ENCODE measurements at regions not wholly inside any gene's neighbourhood (a gene's known extent, or its start where the extent isn't known, plus 50 kb on each side); places are given as distances from the start of the nearest gene placed in this dataset.

DNA sequence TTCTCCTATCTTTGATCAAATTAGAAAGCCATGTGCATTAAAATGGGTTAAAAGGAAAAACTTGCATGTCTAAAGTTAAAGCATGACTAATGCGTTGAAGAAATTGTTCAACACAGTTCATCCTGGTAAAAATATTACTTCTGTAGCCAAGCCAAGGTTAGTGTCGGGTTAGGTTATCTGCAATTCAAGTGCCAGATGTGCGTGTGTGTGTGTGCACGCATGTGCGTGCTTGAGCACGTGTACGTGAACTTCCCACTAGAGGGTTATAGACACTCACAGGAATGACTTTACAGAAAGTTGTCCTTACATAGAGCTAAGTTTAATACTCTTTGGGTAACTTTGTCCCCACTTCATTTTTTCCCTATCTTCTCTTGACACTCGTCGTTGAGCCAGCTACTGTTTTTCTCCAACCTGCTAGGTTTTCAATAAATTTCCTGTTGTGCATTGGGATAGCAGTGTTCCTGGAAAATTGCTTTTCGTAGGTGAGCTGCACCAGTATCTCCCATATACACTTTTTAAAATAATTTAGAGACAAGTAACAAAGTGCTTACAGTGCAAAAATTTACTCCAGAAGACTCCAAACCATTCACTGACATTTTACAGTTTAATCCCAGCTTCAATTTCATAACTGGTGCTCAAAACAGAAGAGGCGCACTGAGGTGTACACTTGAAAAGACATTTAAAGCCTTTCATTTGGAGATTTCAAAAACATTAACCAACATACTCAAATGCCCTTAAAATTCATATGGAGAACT, 353.8 kb downstream of the NFIB start:
- 57 to 83% (median 59%) methylated on average over 11 of the region's 11 CpGs for WGBS, 3 donors
- Histone ChIP-seq H3K4me3 (no peak overlapping the region), H3K36me3 (ENCODE audit: insufficient read depth in 1 of 2, low read depth in 1 of 2) (no peaks in the 10 kb centered on the region), H3K9me3 (no peaks in the 10 kb centered on the region), H3K4me1 (peaks cover 5% of the 10 kb centered on the region), H3K27ac (no peak overlapping the region), H3K27me3 (ENCODE audit: insufficient read depth in 3 of 3, low read length in 2 of 3) (no peaks in the 10 kb centered on the region)
- TF ChIP-seq, protein P1, sequence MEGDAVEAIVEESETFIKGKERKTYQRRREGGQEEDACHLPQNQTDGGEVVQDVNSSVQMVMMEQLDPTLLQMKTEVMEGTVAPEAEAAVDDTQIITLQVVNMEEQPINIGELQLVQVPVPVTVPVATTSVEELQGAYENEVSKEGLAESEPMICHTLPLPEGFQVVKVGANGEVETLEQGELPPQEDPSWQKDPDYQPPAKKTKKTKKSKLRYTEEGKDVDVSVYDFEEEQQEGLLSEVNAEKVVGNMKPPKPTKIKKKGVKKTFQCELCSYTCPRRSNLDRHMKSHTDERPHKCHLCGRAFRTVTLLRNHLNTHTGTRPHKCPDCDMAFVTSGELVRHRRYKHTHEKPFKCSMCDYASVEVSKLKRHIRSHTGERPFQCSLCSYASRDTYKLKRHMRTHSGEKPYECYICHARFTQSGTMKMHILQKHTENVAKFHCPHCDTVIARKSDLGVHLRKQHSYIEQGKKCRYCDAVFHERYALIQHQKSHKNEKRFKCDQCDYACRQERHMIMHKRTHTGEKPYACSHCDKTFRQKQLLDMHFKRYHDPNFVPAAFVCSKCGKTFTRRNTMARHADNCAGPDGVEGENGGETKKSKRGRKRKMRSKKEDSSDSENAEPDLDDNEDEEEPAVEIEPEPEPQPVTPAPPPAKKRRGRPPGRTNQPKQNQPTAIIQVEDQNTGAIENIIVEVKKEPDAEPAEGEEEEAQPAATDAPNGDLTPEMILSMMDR (IDR thresholded peaks at IDR 0.05), result no peak
- no peak for DNase-seq
- ATAC-seq, result peak in 2 of 4 donors; percentile 37 to 51
- intact Hi-C loops (cut with DNase I), result no loop called here

DNA sequence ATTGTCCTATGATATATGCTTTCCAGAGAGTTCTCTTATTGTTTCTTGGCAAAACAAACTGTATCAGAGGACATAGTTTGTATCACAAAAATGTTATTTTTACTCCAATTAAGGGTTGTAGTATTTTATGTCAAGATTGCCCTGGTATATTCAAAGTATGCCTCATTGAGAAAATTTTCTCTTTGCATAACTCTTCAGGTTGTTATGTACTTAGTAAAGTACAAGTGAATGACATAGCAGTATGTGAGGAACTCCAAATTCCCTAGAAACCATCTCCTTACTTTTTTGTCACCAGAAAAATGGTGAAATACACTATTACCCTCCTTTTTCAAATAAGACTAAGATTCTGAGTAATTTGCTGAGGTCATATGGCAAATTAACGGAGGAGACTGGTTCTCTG, 355.3 kb downstream of the NFIB start:
- ATAC-seq, result no peak
- no peak overlapping the region for H3K4me3 ChIP-seq
- no peaks in the 10 kb centered on the region for H3K27me3 ChIP-seq (ENCODE audit: insufficient read depth in 3 of 3, low read length in 2 of 3)
- DNase-seq, result no peak
- WGBS, 3 donors, result 66 to 93% (median 77%) methylated on average over 1 of the region's 1 CpG
- peaks cover 5% of the 10 kb centered on the region for H3K4me1 ChIP-seq
- no peaks in the 10 kb centered on the region for H3K36me3 ChIP-seq (ENCODE audit: insufficient read depth in 1 of 2, low read depth in 1 of 2)
- H3K9me3 ChIP-seq, result no peaks in the 10 kb centered on the region
- no peak overlapping the region for H3K27ac ChIP-seq
- TF ChIP-seq, protein P1 (IDR thresholded peaks at IDR 0.05), result no peak
- intact Hi-C loops (cut with DNase I), result no loop called here

DNA sequence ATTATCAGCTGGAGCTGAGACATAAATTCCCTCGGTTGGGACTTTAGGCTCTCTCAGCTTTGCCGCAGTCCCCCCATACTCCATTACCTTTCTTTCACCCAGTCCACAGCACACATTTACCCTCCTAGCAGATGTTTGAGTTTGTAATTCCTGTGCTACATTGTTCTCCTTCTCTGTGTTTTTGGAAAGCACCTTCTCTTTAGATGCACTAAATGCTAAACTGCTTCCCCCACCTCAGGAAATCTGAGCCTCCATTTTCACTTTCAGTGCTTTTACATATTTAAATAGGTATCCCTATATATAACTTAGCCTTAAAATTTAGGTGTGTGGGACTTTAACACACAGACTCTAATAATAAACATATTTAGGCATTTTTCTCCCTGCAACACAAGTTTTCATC, 356.9 kb downstream of the NFIB start:
- Histone ChIP-seq H3K4me3 (no peak overlapping the region), H3K9me3 (no peaks in the 10 kb centered on the region), H3K4me1 (peaks cover 5% of the 10 kb centered on the region), H3K27ac (no peak overlapping the region), H3K36me3 (ENCODE audit: insufficient read depth in 1 of 2, low read depth in 1 of 2) (no peaks in the 10 kb centered on the region), H3K27me3 (ENCODE audit: insufficient read depth in 3 of 3, low read length in 2 of 3) (no peaks in the 10 kb centered on the region)
- DNase-seq, result no peak
- 33 to 60% (median 35%) methylated on average over 2 of the region's 2 CpGs for WGBS, 3 donors
- no peak for ATAC-seq
- intact Hi-C loops (cut with DNase I), result no loop called here
- TF ChIP-seq, protein P1 (IDR thresholded peaks at IDR 0.05), result no peak

DNA sequence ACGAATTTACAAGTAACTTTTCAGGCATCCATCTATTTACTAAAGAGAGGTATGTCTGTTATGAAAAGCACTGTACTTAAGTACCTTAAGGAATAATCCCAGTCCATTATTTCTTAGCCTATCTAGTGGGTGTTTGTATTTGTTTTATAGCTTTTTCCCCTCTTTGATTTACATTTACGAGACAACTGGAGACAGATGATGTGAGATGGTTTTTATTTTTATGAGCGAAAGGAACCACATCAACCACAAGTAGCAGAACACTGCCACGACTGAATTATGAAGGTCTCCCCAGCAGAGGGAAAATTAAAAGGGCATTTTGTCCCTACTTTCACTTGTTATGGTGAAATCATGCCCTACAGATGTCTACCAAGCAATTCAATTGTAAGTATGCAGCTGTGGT, 357.8 kb downstream of the NFIB start:
- intact Hi-C loops (cut with DNase I), result no loop called here
- TF ChIP-seq, protein P1 (IDR thresholded peaks at IDR 0.05), result no peak
- H3K4me1 ChIP-seq, result peaks cover 5% of the 10 kb centered on the region
- WGBS, 3 donors, result 69 to 76% (median 70%) methylated on average over 4 of the region's 4 CpGs
- H3K27me3 ChIP-seq (ENCODE audit: insufficient read depth in 3 of 3, low read length in 2 of 3), result no peaks in the 10 kb centered on the region
- DNase-seq (no peak), ATAC-seq (no peak)
- no peaks in the 10 kb centered on the region for H3K9me3 ChIP-seq
- H3K36me3 ChIP-seq (ENCODE audit: insufficient read depth in 1 of 2, low read depth in 1 of 2), result no peaks in the 10 kb centered on the region
- H3K27ac ChIP-seq, result no peak overlapping the region
- no peak overlapping the region for H3K4me3 ChIP-seq

DNA sequence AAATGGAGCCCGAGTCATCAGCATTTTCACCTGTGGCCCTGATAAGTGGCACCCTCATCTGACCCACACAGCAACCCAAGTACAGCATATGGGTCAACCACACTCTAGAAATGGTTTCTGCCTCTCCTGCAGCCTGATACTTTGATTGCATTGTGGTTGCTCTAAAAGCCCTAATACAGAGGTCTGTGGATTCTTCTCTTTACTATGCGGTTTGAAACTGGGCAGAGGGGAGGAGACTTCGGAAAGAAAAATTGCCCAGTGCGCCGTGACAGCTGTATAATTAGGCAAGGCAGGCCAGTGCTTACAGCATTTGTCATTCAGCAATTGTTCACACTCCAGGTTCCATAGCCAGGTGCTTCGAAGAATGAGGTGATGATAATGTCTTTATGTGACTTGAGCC, 361.0 kb downstream of the NFIB start:
- intact Hi-C loops (cut with DNase I), result no loop called here
- no peaks in the 10 kb centered on the region for H3K27me3 ChIP-seq (ENCODE audit: insufficient read depth in 3 of 3, low read length in 2 of 3)
- DNase-seq, result no peak
- H3K4me1 ChIP-seq, result peaks cover 3% of the 10 kb centered on the region
- WGBS, 3 donors, result 39 to 70% (median 53%) methylated on average over 6 of the region's 6 CpGs
- H3K4me3 ChIP-seq, result no peak overlapping the region
- TF ChIP-seq, protein P1 (IDR thresholded peaks at IDR 0.05), result no peak
- no peak overlapping the region for H3K27ac ChIP-seq
- peak in 3 of 4 donors; percentile 57 to 90 (median 76) for ATAC-seq
- no peaks in the 10 kb centered on the region for H3K9me3 ChIP-seq
- H3K36me3 ChIP-seq (ENCODE audit: insufficient read depth in 1 of 2, low read depth in 1 of 2), result no peaks in the 10 kb centered on the region
